SK-N-SH treated with all-trans-retinoic acid at 6 μM for 48 hours (cell line): ENCODE measurements at regions not wholly inside any gene's neighbourhood (a gene's known extent, or its start where the extent isn't known, plus 50 kb on each side); places are given as distances from the start of the nearest gene placed in this dataset.

Experiments used
- ARNTL ChIP-seq: fragments of 450-650 bp; formaldehyde crosslinking; IDR thresholded peaks from 2 replicates; pipeline ENCODE4 v1.5.0; 2020; ENCODE audit warnings: low read depth, mild to moderate bottlenecking, moderate library complexity, borderline replicate concordance
- CREB5 ChIP-seq: fragments of 250-450 bp; sonication (Bioruptor Pico); IDR thresholded peaks from 2 replicates; pipeline ENCODE4 v1.5.1; 2020; ENCODE audit warnings: low read depth, mild to moderate bottlenecking, moderate library complexity
- CSRNP3 ChIP-seq: fragments of 250-450 bp; sonication (Bioruptor Pico); IDR thresholded peaks from 2 replicates; pipeline ENCODE4 v1.5.1; 2021; ENCODE audit warnings: mild to moderate bottlenecking, moderate library complexity
- ESRRG ChIP-seq: fragments of 250-450 bp; sonication (Bioruptor Pico); IDR thresholded peaks from 2 replicates; pipeline ENCODE4 v1.6.1; 2021; ENCODE audit warnings: mild to moderate bottlenecking
- ISL1 ChIP-seq: fragments of 250-450 bp; sonication (Bioruptor Pico); IDR thresholded peaks from 2 replicates; pipeline ENCODE4 v2.1.2; 2022; ENCODE audit warnings: mild to moderate bottlenecking, moderate library complexity
- OSR1 ChIP-seq: fragments of 250-450 bp; sonication (Bioruptor Pico); IDR thresholded peaks from 2 replicates; pipeline ENCODE4 v1.8.0; 2022; ENCODE audit warnings: moderate library complexity, mild to moderate bottlenecking, inconsistent platforms
- PATZ1 ChIP-seq: fragments of 250-450 bp; sonication (Bioruptor Pico); IDR thresholded peaks from 2 replicates; pipeline ENCODE4 v1.8.0; 2020; ENCODE audit warnings: mild to moderate bottlenecking, moderate library complexity, borderline replicate concordance
- PPARA ChIP-seq: fragments of 250-450 bp; sonication (Bioruptor Pico); IDR thresholded peaks from 2 replicates; pipeline ENCODE4 v1.5.0; 2020; ENCODE audit warnings: mild to moderate bottlenecking, borderline replicate concordance
- RARB ChIP-seq: fragments of 250-450 bp; sonication (Bioruptor Pico); IDR thresholded peaks from 2 replicates; pipeline ENCODE4 v1.8.0; 2021; ENCODE audit warnings: mild to moderate bottlenecking, moderate library complexity
- SNAI2 ChIP-seq: fragments of 250-450 bp; sonication (Bioruptor Pico); IDR thresholded peaks from 2 replicates; pipeline ENCODE4 v1.5.0; 2020; ENCODE audit warnings: mild to moderate bottlenecking, moderate library complexity
- TSHZ2 ChIP-seq: fragments of 250-450 bp; sonication (Bioruptor Pico); IDR thresholded peaks from 2 replicates; pipeline ENCODE4 v1.5.0; 2020; ENCODE audit warnings: mild to moderate bottlenecking, moderate library complexity
- ZC3H10 ChIP-seq: fragments of 250-450 bp; sonication (Bioruptor Pico); IDR thresholded peaks from 2 replicates; pipeline ENCODE4 v1.5.1; 2021; ENCODE audit warnings: mild to moderate bottlenecking, moderate library complexity
- ZNF565 ChIP-seq: fragments of 450-650 bp; formaldehyde crosslinking; conservative IDR thresholded peaks from 2 replicates; pipeline ENCODE4 v1.5.0; 2020; ENCODE audit warnings: low read depth, mild to moderate bottlenecking, moderate library complexity
- ZNF70 ChIP-seq: fragments of 450-650 bp; formaldehyde crosslinking; IDR thresholded peaks from 2 replicates; pipeline ENCODE4 v1.5.0; 2020; ENCODE audit warnings: mild to moderate bottlenecking, moderate library complexity

GRCh38 chr14:27553790-27554189, 956.0 kb upstream of the NOVA1 start:
- TF ChIP-seq RARB (CRISPR knock-in tag) (no peak), SNAI2 (CRISPR knock-in tag) (no peak), PATZ1 (CRISPR knock-in tag) (no peak), ZNF70 (no peak), TSHZ2 (CRISPR knock-in tag) (no peak), CREB5 (CRISPR knock-in tag) (no peak), ESRRG (no peak), ZNF565 (CRISPR knock-in tag) (no peak), ZC3H10 (CRISPR knock-in tag) (no peak), OSR1 (CRISPR knock-in tag) (no peak), ARNTL (no peak), ISL1 (CRISPR knock-in tag) (no peak), PPARA (no peak), CSRNP3 (CRISPR knock-in tag) (no peak)
